ENCODE measurements at regions not wholly inside any gene's neighbourhood (a gene's known extent, or its start where the extent isn't known, plus 50 kb on each side); places are given as distances from the start of the nearest gene placed in this dataset.
"Not testable (repeated sequence)": the region's sequence is repeated elsewhere in the genome, so short reads cannot be mapped to it uniquely, and the experiment has no call there.

DNA sequence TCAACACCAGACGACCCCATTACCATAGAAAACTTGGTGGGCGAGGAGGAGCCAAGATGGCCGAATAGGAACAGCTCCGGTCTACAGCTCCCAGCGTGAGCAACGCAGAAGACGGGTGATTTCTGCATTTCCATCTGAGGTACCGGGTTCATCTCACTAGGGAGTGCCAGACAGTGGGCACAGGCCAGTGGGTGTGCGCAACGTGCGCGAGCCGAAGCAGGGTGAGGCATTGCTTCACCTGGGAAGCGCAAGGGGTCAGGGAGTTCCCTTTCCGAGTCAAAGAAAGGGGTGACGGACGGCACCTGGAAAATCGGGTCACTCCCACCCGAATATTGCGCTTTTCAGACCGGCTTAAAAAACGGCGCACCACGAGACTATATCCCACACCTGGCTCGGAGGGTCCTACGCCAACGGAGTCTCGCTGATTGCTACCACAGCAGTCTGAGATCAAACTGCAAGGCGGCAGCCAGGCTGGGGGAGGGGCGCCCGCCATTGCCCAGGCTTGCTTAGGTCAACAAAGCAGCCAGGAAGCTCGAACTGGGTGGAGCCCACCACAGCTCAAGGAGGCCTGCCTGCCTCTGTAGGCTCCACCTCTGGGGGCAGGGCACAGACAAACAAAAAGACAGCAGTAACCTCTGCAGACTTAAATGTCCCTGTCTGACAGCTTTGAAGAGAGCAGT is 2000.1 kb upstream of the CELF4 start:
- TF ChIP-seq, protein P1, sequence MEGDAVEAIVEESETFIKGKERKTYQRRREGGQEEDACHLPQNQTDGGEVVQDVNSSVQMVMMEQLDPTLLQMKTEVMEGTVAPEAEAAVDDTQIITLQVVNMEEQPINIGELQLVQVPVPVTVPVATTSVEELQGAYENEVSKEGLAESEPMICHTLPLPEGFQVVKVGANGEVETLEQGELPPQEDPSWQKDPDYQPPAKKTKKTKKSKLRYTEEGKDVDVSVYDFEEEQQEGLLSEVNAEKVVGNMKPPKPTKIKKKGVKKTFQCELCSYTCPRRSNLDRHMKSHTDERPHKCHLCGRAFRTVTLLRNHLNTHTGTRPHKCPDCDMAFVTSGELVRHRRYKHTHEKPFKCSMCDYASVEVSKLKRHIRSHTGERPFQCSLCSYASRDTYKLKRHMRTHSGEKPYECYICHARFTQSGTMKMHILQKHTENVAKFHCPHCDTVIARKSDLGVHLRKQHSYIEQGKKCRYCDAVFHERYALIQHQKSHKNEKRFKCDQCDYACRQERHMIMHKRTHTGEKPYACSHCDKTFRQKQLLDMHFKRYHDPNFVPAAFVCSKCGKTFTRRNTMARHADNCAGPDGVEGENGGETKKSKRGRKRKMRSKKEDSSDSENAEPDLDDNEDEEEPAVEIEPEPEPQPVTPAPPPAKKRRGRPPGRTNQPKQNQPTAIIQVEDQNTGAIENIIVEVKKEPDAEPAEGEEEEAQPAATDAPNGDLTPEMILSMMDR (IDR thresholded peaks at IDR 0.05; ENCODE audit: low read depth, low read length, poor library complexity, severe bottlenecking) = not testable (repeated sequence)
- TF ChIP-seq EZH2phosphoT487 (IDR thresholded peaks at IDR 0.05; ENCODE audit: borderline replicate concordance, low read length) = not testable (repeated sequence)

Data from DOHH2 (cell line).